DOHH2 (cell line): ENCODE measurements at regions not wholly inside any gene's neighbourhood (a gene's known extent, or its start where the extent isn't known, plus 50 kb on each side); places are given as distances from the start of the nearest gene placed in this dataset.

Experiments
- H3F3A ChIP-seq: fragments of 200-600 bp; sonication (generic), shearing (Covaris generic); 2 replicates; pipeline ENCODE4 v1.6.0; 2016; ENCODE audit warnings: antibody characterized with exemption, mild to moderate bottlenecking; ENCODE audit not compliant: control insufficient read depth, insufficient read depth
- H3K27ac ChIP-seq: fragments of 200-600 bp; sonication (generic); 2 replicates; pipeline ENCODE4 v1.5.1; 2014; ENCODE audit warnings: low read depth, mild to moderate bottlenecking, low read length, moderate library complexity
- H3K27me3 ChIP-seq: fragments of 200-600 bp; sonication (generic); 2 replicates; pipeline ENCODE4 v1.6.1; 2014; ENCODE audit warnings: mild to moderate bottlenecking, low read length, mixed read lengths; ENCODE audit not compliant: control insufficient read depth
- H3K36me3 ChIP-seq: fragments of 200-600 bp; sonication (generic); 2 replicates; pipeline ENCODE4 v1.6.1; 2014; ENCODE audit warnings: mild to moderate bottlenecking, low read length, moderate library complexity, mixed read lengths; ENCODE audit not compliant: control insufficient read depth
- H3K4me1 ChIP-seq: fragments of 200-600 bp; sonication (generic); 2 replicates; pipeline ENCODE4 v1.6.1; 2014; ENCODE audit warnings: mild to moderate bottlenecking, low read length, mixed read lengths; ENCODE audit not compliant: control insufficient read depth
- H3K4me2 ChIP-seq: fragments of 200-600 bp; sonication (generic); 2 replicates; pipeline ENCODE4 v1.6.0; 2014; ENCODE audit warnings: mild to moderate bottlenecking, low read length, moderate library complexity
- H3K4me3 ChIP-seq: fragments of 200-600 bp; sonication (generic); 2 replicates; pipeline ENCODE4 v1.5.1; 2014; ENCODE audit warnings: mild to moderate bottlenecking, low read length, mixed read lengths
- H3K79me2 ChIP-seq: fragments of 200-600 bp; sonication (generic); 2 replicates; pipeline ENCODE4 v1.6.1; 2014; ENCODE audit warnings: mild to moderate bottlenecking, low read length, mixed read lengths; ENCODE audit not compliant: control insufficient read depth
- H3K9me2 ChIP-seq: fragments of 200-600 bp; sonication (generic); replicated peaks from 2 replicates; pipeline ENCODE4 v1.6.1; 2014; ENCODE audit warnings: mild to moderate bottlenecking, low read length, mixed read lengths; ENCODE audit not compliant: control insufficient read depth
- H3K9me3 ChIP-seq: fragments of 200-600 bp; sonication (generic); 2 replicates; pipeline ENCODE4 v1.6.1; 2014; ENCODE audit warnings: antibody characterized with exemption, low read length, mixed read lengths; ENCODE audit not compliant: control insufficient read depth, insufficient read depth
- H4K20me1 ChIP-seq: fragments of 200-600 bp; sonication (generic); 2 replicates; pipeline ENCODE4 v1.6.0; 2014; ENCODE audit warnings: low read depth, mild to moderate bottlenecking, antibody characterized with exemption, low read length, moderate library complexity; ENCODE audit not compliant: control insufficient read depth, insufficient read depth
- CTCF ChIP-seq: fragments of 200-600 bp; sonication (generic); IDR thresholded peaks from one replicate; pipeline ENCODE4 v1.5.1; 2014; ENCODE audit warnings: antibody characterized with exemption, mild to moderate bottlenecking, low read depth, low read length; ENCODE audit not compliant: poor library complexity, severe bottlenecking
- EZH2phosphoT487 ChIP-seq: fragments of 200-600 bp; sonication (generic); IDR thresholded peaks from 2 replicates; pipeline ENCODE4 v1.6.1; 2017; ENCODE audit warnings: borderline replicate concordance, mild to moderate bottlenecking, antibody characterized with exemption, low read length, moderate library complexity, mixed read lengths

GRCh38 chr1:203401199-203401877 is 50.4 kb upstream of the FMOD start:
- Histone ChIP-seq H3K9me2 (no peaks in the 10 kb centered on the region), H3K4me1 (peaks cover 12% of the 10 kb centered on the region), H3K79me2 (no peaks in the 10 kb centered on the region), H3F3A (no peaks in the 10 kb centered on the region), H3K4me3 (no peak overlapping the region), H4K20me1 (no peaks in the 10 kb centered on the region), H3K36me3 (no peaks in the 10 kb centered on the region), H3K27ac (no peak overlapping the region), H3K9me3 (no peaks in the 10 kb centered on the region), H3K27me3 (peaks cover 4% of the 10 kb centered on the region; the same call in 1 of the 2 replicates), H3K4me2 (no peak overlapping the region)
- TF ChIP-seq EZH2phosphoT487: no peak
- TF ChIP-seq CTCF: no peak

- H3F3A ChIP-seq: no peaks in the 10 kb centered on the region
- no peaks in the 10 kb centered on the region for H3K9me3 ChIP-seq
- no peak overlapping the region for H3K4me3 ChIP-seq
- H3K9me2 ChIP-seq: no peaks in the 10 kb centered on the region
- TF ChIP-seq EZH2phosphoT487: no peak
- H3K36me3 ChIP-seq: no peaks in the 10 kb centered on the region
- H3K27me3 ChIP-seq: peaks cover 4% of the 10 kb centered on the region; the same call in 1 of the 2 replicates
- H4K20me1 ChIP-seq: no peaks in the 10 kb centered on the region
- peaks cover 12% of the 10 kb centered on the region for H3K4me1 ChIP-seq
- peak overlapping the region; percentile 9 for H3K4me2 ChIP-seq
- H3K27ac ChIP-seq: no peak overlapping the region
- H3K79me2 ChIP-seq: no peaks in the 10 kb centered on the region
Observed at GRCh38 chr1:203402152-203402551, 51.2 kb upstream of the FMOD start.

GRCh38 chr1:203402629-203403337 is 51.9 kb upstream of the FMOD start:
- H3K9me2 ChIP-seq: no peaks in the 10 kb centered on the region
- no peak for TF ChIP-seq CTCF
- TF ChIP-seq EZH2phosphoT487: no peak
- H3K4me2 ChIP-seq: peak overlapping the region; percentile 9
- H3K36me3 ChIP-seq: no peaks in the 10 kb centered on the region
- H3K27ac ChIP-seq: no peak overlapping the region
- no peaks in the 10 kb centered on the region for H3K9me3 ChIP-seq
- no peak overlapping the region for H3K4me3 ChIP-seq
- no peaks in the 10 kb centered on the region for H3F3A ChIP-seq
- H3K27me3 ChIP-seq: peaks cover 4% of the 10 kb centered on the region; the same call in 1 of the 2 replicates
- H3K79me2 ChIP-seq: no peaks in the 10 kb centered on the region
- H3K4me1 ChIP-seq: peaks cover 12% of the 10 kb centered on the region
- H4K20me1 ChIP-seq: no peaks in the 10 kb centered on the region

GRCh38 chr1:203403586-203403985 is 52.7 kb upstream of the FMOD start:
- Histone ChIP-seq H3K36me3 (no peaks in the 10 kb centered on the region), H3K4me2 (no peak overlapping the region), H3K79me2 (no peaks in the 10 kb centered on the region)

More at GRCh38 chr1:203403586-203403985, 52.7 kb upstream of the FMOD start:
- Histone ChIP-seq H3K9me3 (no peaks in the 10 kb centered on the region), H3K9me2 (no peaks in the 10 kb centered on the region), H3F3A (no peaks in the 10 kb centered on the region), H3K4me1 (peaks cover 16% of the 10 kb centered on the region), H4K20me1 (no peaks in the 10 kb centered on the region), H3K27ac (no peak overlapping the region), H3K27me3 (peaks cover 1% of the 10 kb centered on the region; the same call in 1 of the 2 replicates), H3K4me3 (no peak overlapping the region)
- no peak for TF ChIP-seq CTCF
- TF ChIP-seq EZH2phosphoT487: no peak
